HT-29 (cell line): ENCODE measurements at regions not wholly inside any gene's neighbourhood (a gene's known extent, or its start where the extent isn't known, plus 50 kb on each side); places are given as distances from the start of the nearest gene placed in this dataset.
A peak's percentile ranks its signal among the peaks of the same experiment; 100 is the strongest.
"Not testable (repeated sequence)": the region's sequence is repeated elsewhere in the genome, so short reads cannot be mapped to it uniquely, and the experiment has no call there.

Experiments used
- DNase-seq: peaks from one replicate; pipeline ENCODE4 v3.0.0-alpha.2; 2015; ENCODE audit warnings: low spot score

- no peak for DNase-seq
Observed at GRCh38 chr5:121478636-121479035, 373.0 kb upstream of the FTMT start.

- DNase-seq: no peak
Observed at GRCh38 chr5:121479337-121479736, 372.3 kb upstream of the FTMT start.

GRCh38 chr5:121485281-121485680 lies 366.4 kb upstream of the FTMT start:
- no peak for DNase-seq

GRCh38 chr5:121485999-121486398 lies 365.7 kb upstream of the FTMT start:
- DNase-seq: not testable (repeated sequence)

- no peak for DNase-seq
Observed at GRCh38 chr5:121489972-121490371, 361.7 kb upstream of the FTMT start.

- no peak for DNase-seq
Observed at GRCh38 chr5:121497176-121497575, 354.5 kb upstream of the FTMT start.

DNA sequence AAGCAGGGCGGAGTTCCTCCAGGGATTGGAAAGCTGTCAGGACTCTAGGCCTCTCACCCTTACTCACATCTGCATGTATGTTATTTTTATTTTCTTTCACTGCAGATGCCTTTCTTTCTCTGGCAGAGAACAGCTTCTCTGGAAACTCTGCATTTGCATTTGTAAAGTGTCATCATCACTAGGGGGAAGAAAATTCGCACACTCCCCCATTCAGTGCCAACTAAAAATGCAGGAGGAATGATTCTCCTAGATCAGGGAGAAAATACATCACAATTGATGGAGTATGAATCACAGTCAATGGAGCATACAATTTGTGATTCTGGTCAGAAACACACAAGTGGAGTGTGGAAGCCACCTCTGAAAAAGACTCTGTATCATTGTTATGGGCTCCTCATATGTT lies 351.4 kb upstream of the FTMT start:
- no peak for DNase-seq

DNA sequence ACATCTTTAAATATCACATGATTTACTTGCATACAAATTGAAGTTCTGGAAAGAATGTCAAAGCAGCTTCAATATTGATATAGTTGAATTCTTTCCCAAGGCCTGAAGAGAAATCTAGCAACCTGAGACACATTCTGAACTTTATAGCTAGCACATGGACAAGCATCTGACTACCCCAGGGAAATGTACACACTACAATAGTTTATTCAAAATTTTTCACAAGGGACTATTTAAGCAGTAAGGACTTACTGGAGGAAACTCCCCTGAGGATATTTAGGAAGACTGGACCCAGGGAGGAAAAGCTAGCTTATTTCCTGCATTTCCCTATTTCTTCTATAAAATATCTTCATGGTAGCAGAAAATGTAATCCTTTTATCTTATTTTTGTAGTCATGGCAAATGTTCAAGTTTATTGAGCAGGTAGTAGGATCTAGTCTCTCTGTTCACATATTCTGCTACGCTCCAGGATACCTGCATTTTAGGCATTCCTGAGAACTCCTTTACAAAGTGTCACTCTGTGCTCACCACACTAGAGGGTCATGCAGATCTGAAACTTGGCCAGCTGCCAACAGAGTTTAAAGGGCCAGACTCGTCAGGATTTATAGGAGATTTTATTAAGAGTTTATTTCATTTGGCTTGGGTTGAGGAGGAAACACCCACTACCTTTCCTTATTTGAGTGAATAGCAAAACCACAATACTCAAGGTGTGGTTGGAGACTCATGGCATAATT lies 348.4 kb upstream of the FTMT start:
- peak; percentile 85 for DNase-seq

- no peak for DNase-seq
Observed at GRCh38 chr5:121516997-121517396, 334.7 kb upstream of the FTMT start.

GRCh38 chr5:121525706-121526105 lies 326.0 kb upstream of the FTMT start:
- DNase-seq: no peak

GRCh38 chr5:121526908-121527307 lies 324.8 kb upstream of the FTMT start:
- DNase-seq: no peak

DNA sequence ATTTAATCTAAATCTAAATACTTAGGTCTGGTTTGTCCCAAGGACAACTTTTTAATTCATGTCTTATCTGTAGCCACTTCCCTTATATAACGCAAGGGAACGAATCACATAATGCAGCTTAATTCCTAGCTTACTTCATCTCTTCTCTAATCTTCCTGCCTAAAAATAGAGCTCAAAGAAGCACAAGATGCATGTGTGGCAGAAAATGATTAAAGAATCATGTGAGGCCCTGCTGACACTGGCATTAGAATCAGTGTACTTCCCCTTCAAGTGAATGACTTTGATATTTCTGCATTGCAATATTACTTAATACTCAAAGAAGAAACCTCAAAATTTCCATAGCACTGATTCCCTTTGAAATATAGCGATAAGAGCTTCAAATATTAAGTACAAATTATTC lies 317.9 kb upstream of the FTMT start:
- no peak for DNase-seq

DNA sequence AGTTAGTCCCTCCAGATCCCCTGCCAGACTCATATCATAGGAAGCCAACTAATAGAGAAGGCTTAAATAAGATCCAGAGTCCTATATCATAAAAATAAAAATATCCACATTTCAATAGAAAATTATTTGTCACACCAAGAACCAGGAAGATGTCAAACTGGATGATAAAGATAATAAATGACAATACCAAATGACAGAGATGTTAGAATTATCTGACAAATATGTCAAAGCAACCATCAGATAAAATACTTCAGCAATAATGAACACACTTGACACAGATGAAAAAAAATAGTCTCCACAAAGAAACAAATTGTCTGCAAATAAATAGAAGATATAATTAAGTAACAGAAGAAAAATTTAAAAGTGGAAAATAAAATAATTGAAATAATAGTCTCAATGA lies 300.7 kb upstream of the FTMT start:
- DNase-seq: no peak

DNA sequence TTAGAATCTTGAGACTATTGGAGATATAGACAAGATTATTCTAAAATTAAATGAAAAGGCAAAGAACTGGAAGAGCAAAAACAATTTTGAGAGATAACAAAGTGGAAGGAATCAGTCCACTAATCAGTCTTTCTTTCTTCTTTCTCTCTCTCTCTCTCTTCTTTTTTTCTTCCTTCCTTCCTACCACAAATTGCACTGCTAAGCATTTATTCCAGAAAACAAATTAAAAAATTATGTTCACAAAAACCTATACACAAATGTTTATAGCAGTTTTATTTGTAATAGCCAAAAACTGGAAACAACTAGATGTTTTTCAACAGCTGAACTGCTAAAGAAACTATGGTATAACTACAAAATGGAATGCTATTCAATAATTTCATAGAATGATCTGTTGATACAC lies 291.9 kb upstream of the FTMT start:
- no peak for DNase-seq

- no peak for DNase-seq
Observed at GRCh38 chr5:121572061-121572460, 279.6 kb upstream of the FTMT start.

DNA sequence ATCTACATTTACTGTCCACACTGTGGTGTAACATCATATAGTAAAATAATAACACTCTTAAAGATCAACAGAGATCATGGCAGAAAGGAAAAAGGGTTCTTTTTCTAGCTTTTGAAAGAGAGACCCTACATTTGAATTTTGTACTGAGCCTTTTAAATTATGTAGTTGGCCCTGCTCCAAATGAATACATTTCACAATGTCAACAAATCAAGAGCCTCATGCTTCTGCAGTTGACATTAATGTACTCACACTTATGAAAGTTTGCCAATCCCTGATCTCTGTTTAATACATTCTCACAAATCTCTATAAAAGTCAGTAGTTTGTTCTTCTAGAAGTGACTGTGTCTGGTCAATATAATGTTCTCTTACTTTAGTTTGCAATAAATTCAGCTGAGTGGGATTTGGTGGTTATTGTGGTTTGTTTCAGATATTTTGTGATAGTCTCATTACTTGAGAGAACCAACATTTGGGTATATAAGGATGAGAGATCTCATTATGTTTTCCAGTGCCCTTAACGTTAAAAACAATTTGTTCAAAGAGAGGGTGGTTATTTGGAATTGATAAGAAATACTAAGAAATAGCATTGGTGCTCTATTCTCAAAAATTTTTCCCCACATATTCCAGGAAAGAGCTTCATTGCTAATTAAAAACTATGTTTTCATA lies 277.8 kb upstream of the FTMT start:
- no peak for DNase-seq

DNA sequence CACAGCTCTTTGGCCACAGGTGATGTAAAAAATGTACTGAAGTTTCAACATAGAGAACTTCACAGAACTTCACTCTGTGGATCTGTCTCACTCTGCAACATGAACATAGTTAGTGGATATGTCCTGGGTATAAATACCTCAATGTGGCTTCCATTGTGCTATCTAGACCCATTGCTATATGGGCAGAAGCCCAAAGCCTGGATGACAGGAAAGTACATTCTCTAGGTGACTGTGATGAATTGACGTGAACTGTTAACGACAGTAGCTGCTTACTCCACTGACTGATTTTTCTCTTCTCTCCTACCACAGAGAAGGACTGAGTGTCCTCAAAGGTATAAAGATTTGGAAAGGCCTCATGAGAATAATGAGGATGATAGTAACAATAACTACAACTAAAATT lies 270.1 kb upstream of the FTMT start:
- DNase-seq: no peak

- no peak for DNase-seq
Observed at GRCh38 chr5:121596882-121597281, 254.8 kb upstream of the FTMT start.

- no peak for DNase-seq
Observed at GRCh38 chr5:121608826-121609225, 242.9 kb upstream of the FTMT start.

- DNase-seq: no peak
Observed at GRCh38 chr5:121624035-121624434, 227.6 kb upstream of the FTMT start.

DNA sequence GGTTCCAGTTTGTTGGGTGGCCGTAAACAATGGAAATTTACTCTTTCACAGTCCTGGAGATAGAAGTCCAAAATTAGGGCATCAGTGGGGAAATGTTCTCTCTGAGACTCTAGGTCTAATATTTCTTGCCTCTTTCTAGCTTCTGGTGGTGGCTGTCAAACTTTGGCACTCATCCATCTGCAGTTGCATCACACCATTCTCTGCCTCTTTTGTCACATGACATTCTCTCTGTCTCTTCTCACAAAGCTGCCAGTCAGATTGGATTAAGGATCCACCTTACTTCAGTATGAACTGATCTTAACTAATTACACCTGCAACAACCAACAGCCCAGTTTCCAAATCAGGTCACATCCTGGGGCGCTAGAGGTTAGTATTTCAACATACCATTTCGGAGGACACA lies 222.9 kb upstream of the FTMT start:
- DNase-seq: peak; percentile 4

DNA sequence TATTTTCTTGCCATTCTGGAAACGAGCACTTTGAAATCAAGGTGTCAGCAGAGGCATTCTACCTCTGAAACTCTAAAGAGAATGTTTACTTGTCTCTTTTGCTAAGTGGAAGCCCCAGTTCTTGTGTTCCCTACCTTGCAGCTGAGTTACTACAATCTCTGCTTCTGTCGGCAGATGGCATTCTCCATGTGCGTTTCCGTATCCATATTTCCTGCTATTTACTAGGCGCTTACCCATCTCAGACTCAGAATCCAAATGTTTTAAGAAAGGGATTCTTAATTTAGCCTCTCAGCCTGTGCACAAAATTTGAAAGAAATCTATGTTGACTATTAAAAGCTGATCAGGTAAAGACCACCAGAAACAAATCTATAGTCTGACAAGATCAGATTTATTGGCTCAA lies 221.3 kb upstream of the FTMT start:
- DNase-seq: no peak

DNA sequence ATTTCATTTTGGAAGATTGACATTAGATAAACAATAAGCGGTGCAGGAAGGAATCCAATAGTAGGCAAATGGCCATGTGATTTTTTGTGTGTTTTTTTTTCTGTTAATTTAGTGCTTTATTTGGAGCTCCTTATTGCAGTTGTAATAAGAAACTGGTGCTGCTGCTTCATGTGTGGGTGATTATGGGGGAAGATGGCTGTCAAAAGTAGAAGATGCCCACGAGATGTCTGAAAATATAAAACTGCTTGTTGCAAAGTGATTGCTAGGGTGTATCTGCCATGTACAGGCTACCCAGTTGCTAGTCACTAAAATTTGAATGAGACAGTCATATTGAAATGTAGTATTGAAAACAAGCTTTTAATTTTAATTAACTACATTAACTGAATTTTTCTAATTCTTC lies 216.7 kb upstream of the FTMT start:
- DNase-seq: no peak

DNA sequence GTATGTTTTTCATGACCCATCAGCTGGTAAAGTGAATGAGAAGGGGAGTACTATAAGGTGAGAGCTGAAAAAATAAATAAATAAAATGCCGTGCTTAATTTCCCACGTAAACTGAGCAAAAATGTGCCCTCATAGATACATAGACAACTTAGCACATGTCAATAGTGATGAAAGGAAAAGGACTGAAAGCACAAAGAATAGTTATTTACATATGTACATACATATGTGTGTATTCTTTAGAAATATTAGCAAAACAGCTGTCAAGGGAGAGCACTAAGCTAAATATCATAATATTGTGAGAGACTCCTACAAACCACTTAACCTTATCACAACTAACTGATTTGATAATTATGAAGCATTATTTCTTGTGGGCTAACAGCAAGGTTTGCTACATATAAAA lies 213.6 kb upstream of the FTMT start:
- no peak for DNase-seq
